IMR-90 (cell line): ENCODE measurements at regions not wholly inside any gene's neighbourhood (a gene's known extent, or its start where the extent isn't known, plus 50 kb on each side); places are given as distances from the start of the nearest gene placed in this dataset.

ENCODE experiments used
- ATAC-seq: fragments of 200-7000 bp; cut with Tn5 transposase; 2 replicates; pipeline ENCODE4 v1.9.1; 2020; ENCODE audit warnings: low read depth, mild to moderate bottlenecking, moderate library complexity
- BruUV-seq: library from RNA; stranded (reverse); fragments of 400-500 nt; replicated peaks from 2 replicates; lab custom pipeline; 2021; lab: Mats Ljungman, UMichigan
- CTCF ChIA-PET: fragments of 300-600 bp; formaldehyde crosslinking; extraction: SDS; loops from one replicate; lab custom pipeline; 2021; ENCODE audit warnings: antibody characterized with exemption; lab: Yijun Ruan, JAX
- POLR2A ChIA-PET: fragments of 300-600 bp; sonication (Branson Sonifier 250); formaldehyde crosslinking; loops from one replicate; lab custom pipeline; 2022; ENCODE audit warnings: antibody characterized with exemption; ENCODE audit not compliant: unreplicated experiment; lab: Charles Lee
- DNase-seq: peaks from one replicate; pipeline ENCODE4 v3.0.0; 2013
- H2AFZ ChIP-seq: replicated peaks from 2 replicates; pipeline ENCODE3; 2013; ENCODE audit warnings: low read length, mild to moderate bottlenecking; ENCODE audit not compliant: poor library complexity
- H2AK5ac ChIP-seq: 2 replicates; pipeline ENCODE4 v1.6.1; 2013; ENCODE audit warnings: low read depth, low read length, inconsistent platforms
- H2AK9ac ChIP-seq: replicated peaks from 2 replicates; pipeline ENCODE3; 2013; ENCODE audit warnings: mild to moderate bottlenecking, low read depth, low read length, moderate library complexity; ENCODE audit not compliant: poor library complexity
- H2BK120ac ChIP-seq: 2 replicates; pipeline ENCODE4 v1.6.1; 2013; ENCODE audit warnings: low read depth, low read length, inconsistent platforms
- H2BK15ac ChIP-seq: 3 replicates; pipeline ENCODE4 v1.6.1; 2013; ENCODE audit warnings: low read depth, low read length, inconsistent platforms
- H2BK20ac ChIP-seq: 2 replicates; pipeline ENCODE4 v1.6.1; 2013; ENCODE audit warnings: low read depth, mild to moderate bottlenecking, inconsistent platforms, low read length, moderate library complexity
- H2BK5ac ChIP-seq: 2 replicates; pipeline ENCODE4 v1.6.1; 2013; ENCODE audit warnings: mild to moderate bottlenecking, low read depth, low read length, inconsistent platforms; ENCODE audit not compliant: poor library complexity, severe bottlenecking
- H3K14ac ChIP-seq: replicated peaks from 2 replicates; pipeline ENCODE4 v1.6.1; 2013; ENCODE audit warnings: low read depth, low read length, inconsistent platforms
- H3K18ac ChIP-seq: 2 replicates; pipeline ENCODE4 v1.6.1; 2013; ENCODE audit warnings: low read depth, low read length, control low read depth
- H3K23ac ChIP-seq: 2 replicates; pipeline ENCODE4 v1.6.1; 2013; ENCODE audit warnings: low read depth, low read length, inconsistent platforms
- H3K27ac ChIP-seq: 2 replicates; pipeline ENCODE4 v1.5.1; 2013; ENCODE audit warnings: mild to moderate bottlenecking, control low read depth, low read length; ENCODE audit not compliant: insufficient read depth
- H3K27me3 ChIP-seq: 2 replicates; pipeline ENCODE4 v1.6.1; 2013; ENCODE audit warnings: low read length; ENCODE audit not compliant: control insufficient read depth, insufficient read depth
- H3K36me3 ChIP-seq: 2 replicates; pipeline ENCODE4 v1.6.1; 2013; ENCODE audit warnings: low read length, mixed read lengths; ENCODE audit not compliant: control insufficient read depth, insufficient read depth
- H3K4ac ChIP-seq: 2 replicates; pipeline ENCODE4 v1.6.1; 2013; ENCODE audit warnings: low read depth, low read length, inconsistent platforms
- H3K4me1 ChIP-seq: 2 replicates; pipeline ENCODE4 v1.6.1; 2013; ENCODE audit warnings: low read length, mixed read lengths; ENCODE audit not compliant: control insufficient read depth, insufficient read depth
- H3K4me2 ChIP-seq: 2 replicates; pipeline ENCODE4 v1.6.1; 2013; ENCODE audit warnings: low read depth, mild to moderate bottlenecking, control low read depth, low read length, moderate library complexity
- H3K4me3 ChIP-seq: 2 replicates; pipeline ENCODE4 v1.5.1; 2013; ENCODE audit warnings: low read depth, mild to moderate bottlenecking, control low read depth, low read length, moderate library complexity; ENCODE audit not compliant: insufficient read depth
- H3K56ac ChIP-seq: 2 replicates; pipeline ENCODE4 v1.6.1; 2013; ENCODE audit warnings: low read length, inconsistent platforms; ENCODE audit not compliant: insufficient read depth; ENCODE audit errors: extremely low read depth
- H3K79me1 ChIP-seq, 2 experiments: 2 replicates each; pipeline ENCODE4 v1.6.1; 2013; ENCODE audit warnings: low read length in 2 of 2, inconsistent platforms in 1 of 2, low read depth in 1 of 2
- H3K9ac ChIP-seq: 2 replicates; pipeline ENCODE4 v1.6.1; 2013; ENCODE audit warnings: low read depth, low read length, control low read depth
- H3K9me1 ChIP-seq: 2 replicates; pipeline ENCODE4 v1.6.1; 2013; ENCODE audit warnings: low read length, inconsistent platforms; ENCODE audit not compliant: insufficient read depth
- H3K9me3 ChIP-seq: 2 replicates; pipeline ENCODE4 v1.6.1; 2013; ENCODE audit warnings: low read length; ENCODE audit not compliant: control insufficient read depth, insufficient read depth
- H4K20me1 ChIP-seq: 2 replicates; pipeline ENCODE4 v1.6.1; 2013; ENCODE audit warnings: low read length, inconsistent platforms; ENCODE audit not compliant: insufficient read depth
- H4K5ac ChIP-seq: 2 replicates; pipeline ENCODE4 v1.6.1; 2013; ENCODE audit warnings: mild to moderate bottlenecking, low read depth, low read length, control low read depth
- H4K8ac ChIP-seq, 2 experiments: 2 replicates each; pipeline ENCODE4 v1.6.1; 2013; ENCODE audit warnings: low read depth in 2 of 2, low read length in 2 of 2, control low read depth in 1 of 2, inconsistent platforms in 1 of 2
- H4K91ac ChIP-seq: 2 replicates; pipeline ENCODE4 v1.6.1; 2013; ENCODE audit warnings: low read depth, low read length, inconsistent platforms; ENCODE audit not compliant: insufficient read depth
- BHLHE40 ChIP-seq: fragments of 150-350 bp; IDR thresholded peaks from 2 replicates; pipeline ENCODE4 v1.6.1; 2016; ENCODE audit warnings: mild to moderate bottlenecking, low read depth, low read length
- MAZ ChIP-seq: IDR thresholded peaks from 2 replicates; pipeline ENCODE4 v1.6.1; 2012; ENCODE audit warnings: low read depth, mild to moderate bottlenecking, low read length, improper control_type of control experiment, moderate library complexity, borderline replicate concordance
- WGBS, 2 experiments: methylation state at CpG; one replicate each; pipeline versions ENCODE4 v1.1.5 to v1.1.7; 2013; ENCODE audit warnings: missing lambda C conversion rate in 2 of 2; ENCODE audit not compliant: insufficient read length in 1 of 2; ENCODE audit errors: extremely low coverage in 2 of 2; 5-methylcytosine and 5-hydroxymethylcytosine counted together
- dilution Hi-C: fragments of 300-500 bp; cut with HindIII; formaldehyde crosslinking; loops from one replicate; pipeline ENCODE4 v1.14.3; 2018; ENCODE audit warnings: low sequenced_read_pairs; ENCODE audit not compliant: unreplicated experiment
- in situ Hi-C: fragments of 300-500 bp; cut with MboI; formaldehyde crosslinking; loops from 3 replicates; pipeline ENCODE4 v1.14.3; 2019; ENCODE audit warnings: low sequenced_read_pairs, inconsistent platforms, mixed read lengths
- intact Hi-C: fragments of 100-400 bp; cut with micrococcal nuclease; formaldehyde crosslinking; loops from 2 replicates; pipeline ENCODE4 v1.10.0; 2022

GRCh38 chrX:40262157-40263013 lies 164.6 kb upstream of the BCOR start:
- H2AK5ac ChIP-seq, result peak overlapping the region; percentile 43; the same call in 1 of the 2 replicates
- H3K9me1 ChIP-seq, result no peaks in the 10 kb centered on the region; the same call in none of the 2 replicates
- no TSS peak for BruUV-seq
- peak overlapping the region; percentile 70 for H4K91ac ChIP-seq
- no peaks in the 10 kb centered on the region for H3K9me3 ChIP-seq
- dilution Hi-C loops, result no loop called here
- peak; percentile 31; the same call in 1 of the 2 replicates for TF ChIP-seq MAZ
- TF ChIP-seq BHLHE40, result no peak
- H3K4me2 ChIP-seq, result no peak overlapping the region; the same call in 1 of the 2 replicates
- peaks cover 11% of the 10 kb centered on the region for H3K4me1 ChIP-seq
- peak overlapping the region; percentile 87 for H2AFZ ChIP-seq
- no peaks in the 10 kb centered on the region for H3K79me1 ChIP-seq
- H2BK15ac ChIP-seq, result peak overlapping the region; percentile 78; the same call in 2 of the 3 replicates
- peak; percentile 56 for ATAC-seq
- H2BK20ac ChIP-seq, result peak overlapping the region; percentile 78
- H2BK120ac ChIP-seq, result peak overlapping the region; percentile 82
- intact Hi-C loops, result loop anchor here (10.0 kb wide), 1 partner anchor 1508 kb away; no protein-coding TSS in a partner anchor
- DNase-seq, result peak; percentile 41
- peak overlapping the region; percentile 31; the same call in 1 of the 2 replicates for H3K23ac ChIP-seq
- H3K4me3 ChIP-seq, result no peak overlapping the region
- ChIA-PET POLR2A (no interaction called here), CTCF (interaction anchor here (0.6 kb wide), 1 partner anchor 468 kb away, joined by 5 read pairs; no protein-coding TSS in a partner anchor)
- in situ Hi-C loops, result loop anchor here (10.0 kb wide), 1 partner anchor 528 kb away; no protein-coding TSS in a partner anchor
- H4K8ac ChIP-seq, result peak overlapping the region; percentile 88 to 96; a peak in 3 of 4 replicates
- H3K56ac ChIP-seq, result peak overlapping the region; percentile 49; the same call in 1 of the 2 replicates
- peak overlapping the region; percentile 23 for H2AK9ac ChIP-seq
- WGBS, 2 experiments, result 40% methylated on average over 10 of the region's 13 CpGs; no CpG with 5 or more reads in 1 of the 2 experiments
- H2BK5ac ChIP-seq, result peak overlapping the region; percentile 41
- H3K36me3 ChIP-seq, result no peaks in the 10 kb centered on the region
- peak overlapping the region; percentile 71; the same call in 1 of the 2 replicates for H3K14ac ChIP-seq
- H3K4ac ChIP-seq, result peak overlapping the region; percentile 84
- H3K9ac ChIP-seq, result no peak overlapping the region
- H3K27ac ChIP-seq, result peak overlapping the region; percentile 27
- H3K27me3 ChIP-seq, result no peaks in the 10 kb centered on the region; the same call in 1 of the 2 replicates
- H4K20me1 ChIP-seq, result no peaks in the 10 kb centered on the region
- peak overlapping the region; percentile 57 for H4K5ac ChIP-seq
- H3K18ac ChIP-seq, result peak overlapping the region; percentile 44; the same call in 1 of the 2 replicates
